Lower leg skin (tissue), 3 donors: ENCODE measurements at regions not wholly inside any gene's neighbourhood (a gene's known extent, or its start where the extent isn't known, plus 50 kb on each side); places are given as distances from the start of the nearest gene placed in this dataset.

Experiments
- POLR2A ChIP-seq, 2 donors: fragments of 450-650 bp; IDR thresholded peaks; one replicate each; pipeline ENCODE4 v1.6.1; 2016 to 2017; ENCODE audit warnings: antibody characterized with exemption in 2 of 2, mild to moderate bottlenecking in 1 of 2, moderate library complexity in 1 of 2
- TF ChIP-seq, protein P1 (sequence below), 3 donors: fragments of 450-650 bp; IDR thresholded peaks; one replicate each; pipeline ENCODE4 v1.5.1; 2016; ENCODE audit warnings: antibody characterized with exemption in 3 of 3, mild to moderate bottlenecking in 3 of 3, moderate library complexity in 2 of 3

DNA sequence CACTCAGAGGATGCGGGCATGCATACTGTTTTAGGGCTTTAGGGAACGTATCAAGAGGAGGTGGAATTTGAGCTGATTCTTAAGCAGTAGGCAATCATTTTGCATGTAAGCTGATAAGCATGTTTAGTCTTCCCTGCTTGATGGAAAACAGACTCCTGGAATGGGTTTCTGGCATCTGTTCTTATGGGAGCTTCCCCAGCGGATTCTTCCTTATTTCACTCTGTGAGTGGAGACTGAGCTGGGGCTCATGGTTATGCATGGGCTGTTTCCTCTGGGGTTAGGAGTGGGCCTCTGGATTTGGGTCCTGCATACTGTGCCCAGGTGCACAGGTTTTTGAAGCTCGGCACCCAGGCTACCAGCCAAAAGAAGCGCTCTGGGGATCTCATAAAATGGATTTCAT is 93.4 kb downstream of the DIRAS3 start:
- TF ChIP-seq, protein P1, sequence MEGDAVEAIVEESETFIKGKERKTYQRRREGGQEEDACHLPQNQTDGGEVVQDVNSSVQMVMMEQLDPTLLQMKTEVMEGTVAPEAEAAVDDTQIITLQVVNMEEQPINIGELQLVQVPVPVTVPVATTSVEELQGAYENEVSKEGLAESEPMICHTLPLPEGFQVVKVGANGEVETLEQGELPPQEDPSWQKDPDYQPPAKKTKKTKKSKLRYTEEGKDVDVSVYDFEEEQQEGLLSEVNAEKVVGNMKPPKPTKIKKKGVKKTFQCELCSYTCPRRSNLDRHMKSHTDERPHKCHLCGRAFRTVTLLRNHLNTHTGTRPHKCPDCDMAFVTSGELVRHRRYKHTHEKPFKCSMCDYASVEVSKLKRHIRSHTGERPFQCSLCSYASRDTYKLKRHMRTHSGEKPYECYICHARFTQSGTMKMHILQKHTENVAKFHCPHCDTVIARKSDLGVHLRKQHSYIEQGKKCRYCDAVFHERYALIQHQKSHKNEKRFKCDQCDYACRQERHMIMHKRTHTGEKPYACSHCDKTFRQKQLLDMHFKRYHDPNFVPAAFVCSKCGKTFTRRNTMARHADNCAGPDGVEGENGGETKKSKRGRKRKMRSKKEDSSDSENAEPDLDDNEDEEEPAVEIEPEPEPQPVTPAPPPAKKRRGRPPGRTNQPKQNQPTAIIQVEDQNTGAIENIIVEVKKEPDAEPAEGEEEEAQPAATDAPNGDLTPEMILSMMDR (IDR thresholded peaks at IDR 0.05) = no peak
- TF ChIP-seq POLR2A (IDR thresholded peaks at IDR 0.05) = no peak
